ENCODE measurements at regions not wholly inside any gene's neighbourhood (a gene's known extent, or its start where the extent isn't known, plus 50 kb on each side); places are given as distances from the start of the nearest gene placed in this dataset.

GRCh38 chr11:29183301-29183700, 833.5 kb downstream of the KCNA4 start:
- H3K4me3 ChIP-seq (replicated peaks in 1 of 2; ENCODE audit: low read depth in 1 of 2, low read length in 2 of 2): no peak overlapping the region
- H3K9ac ChIP-seq (ENCODE audit: low read length): no peak overlapping the region
- H3K27me3 ChIP-seq (ENCODE audit: insufficient read depth, low read length): no peaks in the 10 kb centered on the region
- intact Hi-C loops (cut with micrococcal nuclease): no loop called here
- ATAC-seq: no peak
- H3K4me1 ChIP-seq (ENCODE audit: control insufficient read depth in 1 of 2, insufficient read depth in 2 of 2, low read length in 2 of 2): no peaks in the 10 kb centered on the region
- no peak overlapping the region for H2AFZ ChIP-seq (ENCODE audit: low read depth, low read length, poor library complexity, severe bottlenecking)
- ChIA-PET CTCF (no interaction called here), RAD21 (ENCODE audit: low non-redundant PET in 1 of 2, low total read pairs in 2 of 2, uncharacterized antibody in 2 of 2, unreplicated experiment in 2 of 2) (no interaction called here), POLR2A (no interaction called here)
- TF ChIP-seq POLR2A (IDR thresholded peaks at IDR 0.05; ENCODE audit: borderline replicate concordance, extremely low read depth, insufficient read depth, insufficient read length) (no peak), YY1 (IDR thresholded peaks at IDR 0.05; ENCODE audit: extremely low read depth, insufficient replicate concordance, low read depth, low read length) (no peak), CTCF (IDR thresholded peaks at IDR 0.05 in 2 of 3, conservative IDR thresholded peaks at IDR 0.05 in 1 of 3; ENCODE audit: borderline replicate concordance in 1 of 3, insufficient read depth in 1 of 3, low read depth in 2 of 3, low read length in 2 of 3) (no peak), RAD21 (IDR thresholded peaks at IDR 0.05; ENCODE audit: low read depth) (no peak), FOSL1 (IDR thresholded peaks at IDR 0.05; ENCODE audit: low read depth) (no peak), REST (IDR thresholded peaks at IDR 0.05; ENCODE audit: low read depth) (no peak), CEBPB (IDR thresholded peaks at IDR 0.05; ENCODE audit: low read depth) (no peak), JUND (IDR thresholded peaks at IDR 0.05) (no peak), SRF (IDR thresholded peaks at IDR 0.05; ENCODE audit: low read depth) (no peak), SIN3A (IDR thresholded peaks at IDR 0.05; ENCODE audit: low read depth) (no peak), ZFX (IDR thresholded peaks at IDR 0.05) (no peak), CBX3 (IDR thresholded peaks at IDR 0.05; ENCODE audit: low read depth) (no peak), SP1 (IDR thresholded peaks at IDR 0.05; ENCODE audit: low read depth) (no peak)
- TF ChIP-seq, protein P1, sequence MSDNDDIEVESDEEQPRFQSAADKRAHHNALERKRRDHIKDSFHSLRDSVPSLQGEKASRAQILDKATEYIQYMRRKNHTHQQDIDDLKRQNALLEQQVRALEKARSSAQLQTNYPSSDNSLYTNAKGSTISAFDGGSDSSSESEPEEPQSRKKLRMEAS (IDR thresholded peaks at IDR 0.05): no peak
- TF ChIP-seq, protein P2, sequence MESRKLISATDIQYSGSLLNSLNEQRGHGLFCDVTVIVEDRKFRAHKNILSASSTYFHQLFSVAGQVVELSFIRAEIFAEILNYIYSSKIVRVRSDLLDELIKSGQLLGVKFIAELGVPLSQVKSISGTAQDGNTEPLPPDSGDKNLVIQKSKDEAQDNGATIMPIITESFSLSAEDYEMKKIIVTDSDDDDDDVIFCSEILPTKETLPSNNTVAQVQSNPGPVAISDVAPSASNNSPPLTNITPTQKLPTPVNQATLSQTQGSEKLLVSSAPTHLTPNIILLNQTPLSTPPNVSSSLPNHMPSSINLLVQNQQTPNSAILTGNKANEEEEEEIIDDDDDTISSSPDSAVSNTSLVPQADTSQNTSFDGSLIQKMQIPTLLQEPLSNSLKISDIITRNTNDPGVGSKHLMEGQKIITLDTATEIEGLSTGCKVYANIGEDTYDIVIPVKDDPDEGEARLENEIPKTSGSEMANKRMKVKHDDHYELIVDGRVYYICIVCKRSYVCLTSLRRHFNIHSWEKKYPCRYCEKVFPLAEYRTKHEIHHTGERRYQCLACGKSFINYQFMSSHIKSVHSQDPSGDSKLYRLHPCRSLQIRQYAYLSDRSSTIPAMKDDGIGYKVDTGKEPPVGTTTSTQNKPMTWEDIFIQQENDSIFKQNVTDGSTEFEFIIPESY (IDR thresholded peaks at IDR 0.05; ENCODE audit: extremely low read depth, insufficient replicate concordance, low read length): no peak
- BruUV-seq (replicated peaks): no TSS peak
- no peaks in the 10 kb centered on the region for H3K79me2 ChIP-seq (ENCODE audit: insufficient read depth, low read length)
- H3K36me3 ChIP-seq (ENCODE audit: control insufficient read depth in 1 of 2, insufficient read depth in 2 of 2, low read length in 2 of 2): no peaks in the 10 kb centered on the region
- no peaks in the 10 kb centered on the region for H4K20me1 ChIP-seq (ENCODE audit: insufficient read depth)
- DNase-seq (ENCODE audit: low read depth, low spot score): no peak
- peaks cover 2% of the 10 kb centered on the region; the same call in 1 of the 2 replicates for H3K9me2 ChIP-seq (ENCODE audit: insufficient read depth)
- no peak overlapping the region for H3K27ac ChIP-seq (ENCODE audit: low read depth, low read length)
- H3K9me3 ChIP-seq (ENCODE audit: control insufficient read depth in 1 of 2, insufficient read depth in 1 of 2, low read depth in 1 of 2, low read length in 2 of 2): no peaks in the 10 kb centered on the region
- H3K4me2 ChIP-seq (ENCODE audit: low read length): no peak overlapping the region
